WERI-Rb-1 (cell line): ENCODE measurements at regions not wholly inside any gene's neighbourhood (a gene's known extent, or its start where the extent isn't known, plus 50 kb on each side); places are given as distances from the start of the nearest gene placed in this dataset.
A peak's percentile ranks its signal among the peaks of the same experiment; 100 is the strongest.

Experiments used
- DNase-seq: peaks from one replicate; pipeline ENCODE4 v3.0.0-alpha.2; 2020
- H3K27ac ChIP-seq: fragments of 250-450 bp; sonication (Bioruptor Pico); 2 replicates; pipeline ENCODE4 v1.5.1; 2020; ENCODE audit warnings: mild to moderate bottlenecking, moderate library complexity
- H3K27me3 ChIP-seq: fragments of 250-450 bp; sonication (Bioruptor Pico); 2 replicates; pipeline ENCODE4 v1.5.1; 2021; ENCODE audit warnings: mild to moderate bottlenecking, low read depth, moderate library complexity; ENCODE audit not compliant: insufficient read depth, severe bottlenecking
- H3K36me3 ChIP-seq: fragments of 250-450 bp; sonication (Bioruptor Pico); 2 replicates; pipeline ENCODE4 v1.5.1; 2020; ENCODE audit warnings: mild to moderate bottlenecking, moderate library complexity
- H3K4me3 ChIP-seq: 2 replicates; pipeline ENCODE4 v1.5.1; 2011; ENCODE audit warnings: low read depth, mild to moderate bottlenecking, control low read depth, low read length
- H3K9me3 ChIP-seq: fragments of 250-450 bp; sonication (Bioruptor Pico); 2 replicates; pipeline ENCODE4 v1.5.1; 2021; ENCODE audit warnings: mild to moderate bottlenecking, moderate library complexity; ENCODE audit not compliant: severe bottlenecking
- CTCF ChIP-seq: IDR thresholded peaks from 2 replicates; pipeline ENCODE4 v1.5.1; 2011; ENCODE audit warnings: low read depth, mild to moderate bottlenecking, control low read depth, inconsistent platforms, low read length

GRCh38 chr20:56153926-56154325 is 94.6 kb upstream of the MC3R start:
- Histone ChIP-seq H3K27me3 (peaks cover 72% of the 10 kb centered on the region), H3K36me3 (no peaks in the 10 kb centered on the region), H3K4me3 (no peak overlapping the region), H3K27ac (no peak overlapping the region), H3K9me3 (no peaks in the 10 kb centered on the region)
- no peak for DNase-seq
- no peak for TF ChIP-seq CTCF

GRCh38 chr20:56155625-56156024 is 92.9 kb upstream of the MC3R start:
- DNase-seq = no peak
- peaks cover 70% of the 10 kb centered on the region for H3K27me3 ChIP-seq
- no peaks in the 10 kb centered on the region for H3K36me3 ChIP-seq
- TF ChIP-seq CTCF = no peak
- H3K4me3 ChIP-seq = no peak overlapping the region
- H3K9me3 ChIP-seq = no peaks in the 10 kb centered on the region
- no peak overlapping the region for H3K27ac ChIP-seq

- no peaks in the 10 kb centered on the region for H3K36me3 ChIP-seq
- H3K27ac ChIP-seq = no peak overlapping the region
- H3K27me3 ChIP-seq = peaks cover 79% of the 10 kb centered on the region
- TF ChIP-seq CTCF = no peak
- H3K9me3 ChIP-seq = no peaks in the 10 kb centered on the region
- no peak overlapping the region for H3K4me3 ChIP-seq
- DNase-seq = no peak
These were observed 90.9 kb upstream of the MC3R start for GRCh38 chr20:56157530-56158203.

- no peaks in the 10 kb centered on the region for H3K9me3 ChIP-seq
- H3K4me3 ChIP-seq = no peak overlapping the region
These were observed 90.0 kb upstream of the MC3R start for GRCh38 chr20:56158489-56158888.

GRCh38 chr20:56160956-56161355 is 87.6 kb upstream of the MC3R start:
- DNase-seq = no peak
- H3K9me3 ChIP-seq = no peaks in the 10 kb centered on the region
- H3K4me3 ChIP-seq = no peak overlapping the region
- no peak overlapping the region for H3K27ac ChIP-seq
- H3K27me3 ChIP-seq = peaks cover 76% of the 10 kb centered on the region
- no peak for TF ChIP-seq CTCF
- H3K36me3 ChIP-seq = no peaks in the 10 kb centered on the region

More at GRCh38 chr20:56158489-56158888, 90.0 kb upstream of the MC3R start:
- Histone ChIP-seq H3K27ac (no peak overlapping the region), H3K36me3 (no peaks in the 10 kb centered on the region), H3K27me3 (peaks cover 79% of the 10 kb centered on the region)
- TF ChIP-seq CTCF = no peak
- DNase-seq = no peak

GRCh38 chr20:56163806-56164205 is 84.7 kb upstream of the MC3R start:
- DNase-seq = peak; percentile 7
- no peak for TF ChIP-seq CTCF
- Histone ChIP-seq H3K27ac (no peak overlapping the region), H3K9me3 (no peaks in the 10 kb centered on the region), H3K27me3 (peaks cover 74% of the 10 kb centered on the region), H3K4me3 (no peak overlapping the region), H3K36me3 (no peaks in the 10 kb centered on the region)
